Medulla oblongata (tissue), 1 donor: ENCODE measurements at regions not wholly inside any gene's neighbourhood (a gene's known extent, or its start where the extent isn't known, plus 50 kb on each side); places are given as distances from the start of the nearest gene placed in this dataset.

ENCODE experiments used
- DNase-seq: peaks from one replicate; pipeline ENCODE4 v3.0.0-alpha.2; 2015; ENCODE audit errors: extremely low spot score

GRCh38 chr6:48057601-48058000, 53.4 kb downstream of the PTCHD4 start:
- peak; percentile 74 for DNase-seq

GRCh38 chr6:48048451-48049146, 62.4 kb downstream of the PTCHD4 start:
- peak; percentile 32 for DNase-seq

GRCh38 chr6:48041894-48042293, 69.1 kb downstream of the PTCHD4 start:
- no peak for DNase-seq

GRCh38 chr6:48037946-48038345, 73.1 kb downstream of the PTCHD4 start:
- peak; percentile 58 for DNase-seq

- no peak for DNase-seq
Measured at GRCh38 chr6:48036316-48036715, 74.7 kb downstream of the PTCHD4 start.

- DNase-seq, result no peak
Measured at GRCh38 chr6:48032151-48032550, 78.8 kb downstream of the PTCHD4 start.

GRCh38 chr6:48031711-48032110, 79.3 kb downstream of the PTCHD4 start:
- DNase-seq, result no peak

- no peak for DNase-seq
Measured at GRCh38 chr6:48027704-48028435, 83.1 kb downstream of the PTCHD4 start.

GRCh38 chr6:48024956-48025355, 86.0 kb downstream of the PTCHD4 start:
- no peak for DNase-seq

- no peak for DNase-seq
Measured at GRCh38 chr6:48021904-48022303, 89.1 kb downstream of the PTCHD4 start.

GRCh38 chr6:48016020-48016755, 94.8 kb downstream of the PTCHD4 start:
- no peak for DNase-seq

GRCh38 chr6:47992809-47993208, 118.2 kb downstream of the PTCHD4 start:
- DNase-seq, result no peak

- no peak for DNase-seq
Measured at GRCh38 chr6:47983491-47983890, 127.5 kb downstream of the PTCHD4 start.

- DNase-seq, result no peak
Measured at GRCh38 chr6:47977314-47977713, 133.7 kb downstream of the PTCHD4 start.

- DNase-seq, result no peak
Measured at GRCh38 chr6:47974106-47974505, 136.9 kb downstream of the PTCHD4 start.

GRCh38 chr6:47970826-47971225, 140.2 kb downstream of the PTCHD4 start:
- no peak for DNase-seq

- DNase-seq, result no peak
Measured at GRCh38 chr6:47967843-47968242, 143.2 kb downstream of the PTCHD4 start.

GRCh38 chr6:47964969-47965368, 146.0 kb downstream of the PTCHD4 start:
- DNase-seq, result no peak

- no peak for DNase-seq
Measured at GRCh38 chr6:47952640-47953039, 158.4 kb downstream of the PTCHD4 start.

GRCh38 chr6:47944846-47945245, 163.0 kb downstream of the OPN5 start:
- no peak for DNase-seq

GRCh38 chr6:47938405-47938804, 156.6 kb downstream of the OPN5 start:
- no peak for DNase-seq

GRCh38 chr6:47936820-47937219, 155.0 kb downstream of the OPN5 start:
- DNase-seq, result no peak

GRCh38 chr6:47934023-47934422, 152.2 kb downstream of the OPN5 start:
- no peak for DNase-seq
